ENCODE measurements at regions not wholly inside any gene's neighbourhood (a gene's known extent, or its start where the extent isn't known, plus 50 kb on each side); places are given as distances from the start of the nearest gene placed in this dataset.

DNA sequence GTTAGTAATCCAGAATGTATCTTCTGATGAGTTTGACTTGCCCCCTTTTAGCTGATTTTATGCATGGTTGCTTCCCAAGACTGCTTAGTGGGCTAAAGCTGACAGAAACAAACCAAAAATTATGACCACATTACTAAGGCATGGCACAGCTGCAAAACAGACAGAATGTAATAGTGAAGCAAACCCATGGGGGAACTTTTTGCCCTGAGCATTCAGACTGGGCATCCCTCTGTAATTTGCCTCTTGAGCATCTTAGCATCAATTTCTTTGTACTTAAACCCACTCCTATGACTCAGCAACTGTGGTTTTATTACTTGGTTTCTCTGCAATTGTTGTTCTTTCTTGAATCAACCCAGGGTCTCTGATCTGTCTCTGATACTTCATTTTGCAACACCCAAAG lies 487.3 kb upstream of the DCC start:
- H3K27ac Mint-ChIP-seq (ENCODE audit: unreplicated experiment), result no peak overlapping the region
- H3K36me3 Mint-ChIP-seq (ENCODE audit: low read depth), result no peaks in the 10 kb centered on the region
- no peaks in the 10 kb centered on the region for H3K27me3 Mint-ChIP-seq (ENCODE audit: low read depth)
- TF ChIP-seq, protein P1, sequence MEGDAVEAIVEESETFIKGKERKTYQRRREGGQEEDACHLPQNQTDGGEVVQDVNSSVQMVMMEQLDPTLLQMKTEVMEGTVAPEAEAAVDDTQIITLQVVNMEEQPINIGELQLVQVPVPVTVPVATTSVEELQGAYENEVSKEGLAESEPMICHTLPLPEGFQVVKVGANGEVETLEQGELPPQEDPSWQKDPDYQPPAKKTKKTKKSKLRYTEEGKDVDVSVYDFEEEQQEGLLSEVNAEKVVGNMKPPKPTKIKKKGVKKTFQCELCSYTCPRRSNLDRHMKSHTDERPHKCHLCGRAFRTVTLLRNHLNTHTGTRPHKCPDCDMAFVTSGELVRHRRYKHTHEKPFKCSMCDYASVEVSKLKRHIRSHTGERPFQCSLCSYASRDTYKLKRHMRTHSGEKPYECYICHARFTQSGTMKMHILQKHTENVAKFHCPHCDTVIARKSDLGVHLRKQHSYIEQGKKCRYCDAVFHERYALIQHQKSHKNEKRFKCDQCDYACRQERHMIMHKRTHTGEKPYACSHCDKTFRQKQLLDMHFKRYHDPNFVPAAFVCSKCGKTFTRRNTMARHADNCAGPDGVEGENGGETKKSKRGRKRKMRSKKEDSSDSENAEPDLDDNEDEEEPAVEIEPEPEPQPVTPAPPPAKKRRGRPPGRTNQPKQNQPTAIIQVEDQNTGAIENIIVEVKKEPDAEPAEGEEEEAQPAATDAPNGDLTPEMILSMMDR (IDR thresholded peaks at IDR 0.05), result no peak
- H3K4me3 Mint-ChIP-seq (ENCODE audit: unreplicated experiment), result no peak overlapping the region
- no peak for DNase-seq (ENCODE audit: low spot score)
- no peaks in the 10 kb centered on the region for H3K4me1 Mint-ChIP-seq (ENCODE audit: low read depth)
- H3K9me3 Mint-ChIP-seq (ENCODE audit: low read depth), result peaks cover 7% of the 10 kb centered on the region

DNA sequence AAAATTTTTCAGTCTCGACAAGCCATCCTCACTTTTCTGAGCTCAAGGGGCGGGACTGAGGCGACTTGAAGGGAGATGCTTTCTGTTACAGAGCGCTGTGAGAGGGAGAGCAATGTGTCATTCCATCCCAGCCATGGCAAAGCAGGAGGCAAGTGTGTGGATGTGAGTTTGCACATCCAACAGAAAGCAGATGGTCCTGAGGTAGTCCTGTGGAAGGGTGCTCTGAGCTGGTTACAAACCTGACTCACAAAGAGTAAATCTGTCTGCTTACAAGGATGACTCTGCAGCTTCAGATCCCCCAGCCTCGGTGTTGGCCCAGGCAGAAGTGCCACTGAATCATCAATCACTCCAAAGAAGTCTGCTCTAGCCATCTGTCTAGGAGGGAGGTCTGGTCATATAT lies 482.0 kb upstream of the DCC start:
- H3K27ac Mint-ChIP-seq (ENCODE audit: unreplicated experiment), result no peak overlapping the region
- no peaks in the 10 kb centered on the region for H3K27me3 Mint-ChIP-seq (ENCODE audit: low read depth)
- DNase-seq (ENCODE audit: low spot score), result no peak
- H3K36me3 Mint-ChIP-seq (ENCODE audit: low read depth), result no peaks in the 10 kb centered on the region
- H3K9me3 Mint-ChIP-seq (ENCODE audit: low read depth), result peaks cover 13% of the 10 kb centered on the region
- H3K4me1 Mint-ChIP-seq (ENCODE audit: low read depth), result no peaks in the 10 kb centered on the region
- TF ChIP-seq, protein P1 (IDR thresholded peaks at IDR 0.05), result no peak
- no peak overlapping the region for H3K4me3 Mint-ChIP-seq (ENCODE audit: unreplicated experiment)

GRCh38 chr18:51861046-51861445 lies 479.0 kb upstream of the DCC start:
- Mint-ChIP-seq H3K27ac (ENCODE audit: unreplicated experiment) (no peak overlapping the region), H3K27me3 (ENCODE audit: low read depth) (no peaks in the 10 kb centered on the region), H3K9me3 (ENCODE audit: low read depth) (peaks cover 21% of the 10 kb centered on the region), H3K4me1 (ENCODE audit: low read depth) (no peaks in the 10 kb centered on the region), H3K36me3 (ENCODE audit: low read depth) (no peaks in the 10 kb centered on the region), H3K4me3 (ENCODE audit: unreplicated experiment) (no peak overlapping the region)
- no peak for DNase-seq (ENCODE audit: low spot score)
- TF ChIP-seq, protein P1 (IDR thresholded peaks at IDR 0.05), result no peak

- TF ChIP-seq, protein P1 (IDR thresholded peaks at IDR 0.05), result no peak
- Mint-ChIP-seq H3K4me1 (ENCODE audit: low read depth) (no peaks in the 10 kb centered on the region), H3K36me3 (ENCODE audit: low read depth) (no peaks in the 10 kb centered on the region), H3K27me3 (ENCODE audit: low read depth) (no peaks in the 10 kb centered on the region), H3K4me3 (ENCODE audit: unreplicated experiment) (no peak overlapping the region), H3K9me3 (ENCODE audit: low read depth) (peaks cover 23% of the 10 kb centered on the region), H3K27ac (ENCODE audit: unreplicated experiment) (no peak overlapping the region)
- DNase-seq (ENCODE audit: low spot score), result no peak
Observed at GRCh38 chr18:51862051-51862715, 477.8 kb upstream of the DCC start.

GRCh38 chr18:51864219-51864965 lies 475.6 kb upstream of the DCC start:
- peaks cover 36% of the 10 kb centered on the region for H3K9me3 Mint-ChIP-seq (ENCODE audit: low read depth)
- DNase-seq (ENCODE audit: low spot score), result no peak
- no peaks in the 10 kb centered on the region for H3K36me3 Mint-ChIP-seq (ENCODE audit: low read depth)
- H3K27ac Mint-ChIP-seq (ENCODE audit: unreplicated experiment), result no peak overlapping the region
- TF ChIP-seq, protein P1 (IDR thresholded peaks at IDR 0.05), result no peak
- no peaks in the 10 kb centered on the region for H3K27me3 Mint-ChIP-seq (ENCODE audit: low read depth)
- H3K4me3 Mint-ChIP-seq (ENCODE audit: unreplicated experiment), result no peak overlapping the region
- H3K4me1 Mint-ChIP-seq (ENCODE audit: low read depth), result no peaks in the 10 kb centered on the region
